ENCODE measurements at regions not wholly inside any gene's neighbourhood (a gene's known extent, or its start where the extent isn't known, plus 50 kb on each side); places are given as distances from the start of the nearest gene placed in this dataset.

DNA sequence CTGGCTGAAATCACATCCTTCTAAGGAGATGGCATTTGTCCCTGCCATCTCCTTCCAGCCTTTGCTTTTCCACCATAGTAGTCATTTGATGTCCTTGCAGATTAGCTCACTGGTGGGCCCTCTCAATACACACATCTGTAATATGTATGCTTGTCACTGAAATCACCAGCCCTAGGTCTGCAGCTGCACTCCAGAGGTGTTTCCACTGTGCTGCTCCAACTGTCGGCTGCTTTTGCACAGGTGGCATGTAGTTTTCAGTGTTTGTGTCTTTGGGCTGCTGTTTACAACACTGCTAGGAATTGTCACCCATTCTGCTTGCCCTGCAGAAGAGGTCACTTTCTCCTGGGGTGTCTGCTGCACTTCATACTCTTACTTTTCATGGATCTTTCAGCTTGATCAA, 69.0 kb upstream of the GRAMD1B start:
- H2AFZ ChIP-seq (ENCODE audit: low read length), result no peak overlapping the region
- no peak overlapping the region for H3K27ac ChIP-seq (replicated peaks; ENCODE audit: low read length)
- no peak overlapping the region for H3K9ac ChIP-seq (ENCODE audit: low read depth, low read length, poor library complexity)
- WGBS, 2 donors (ENCODE audit: extremely low coverage in 2 of 2, insufficient read length in 2 of 2, insufficient replicate concordance in 1 of 2), result no CpG with 5 or more reads among the region's 1 CpG
- peaks cover 0 to 3% of the 10 kb centered on the region in 2 donors for H3K9me3 ChIP-seq (replicated peaks in 1 of 2; ENCODE audit: control insufficient read depth in 2 of 2, insufficient read depth in 1 of 2, low read depth in 1 of 2, low read length in 2 of 2)
- H2BK120ac ChIP-seq (ENCODE audit: low read depth, low read length), result no peak overlapping the region
- peaks cover 0 to 8% of the 10 kb centered on the region in 2 donors for H3K4me1 ChIP-seq (ENCODE audit: control insufficient read depth in 2 of 2, insufficient read depth in 1 of 2, low read depth in 1 of 2, low read length in 2 of 2)
- H3K4ac ChIP-seq (ENCODE audit: low read length), result no peak overlapping the region
- no peak overlapping the region for H2BK5ac ChIP-seq (ENCODE audit: low read length)
- DNase-seq (ENCODE audit: low spot score), result no peak
- H3K27me3 ChIP-seq (ENCODE audit: control insufficient read depth in 3 of 3, insufficient read depth in 3 of 3, low read depth in 1 of 3, low read length in 3 of 3), result peaks cover 5 to 84% (median 27%) of the 10 kb centered on the region in 3 experiments
- H3K4me2 ChIP-seq (ENCODE audit: insufficient read depth, low read length, poor library complexity, severe bottlenecking), result no peak overlapping the region
- H3K79me1 ChIP-seq (ENCODE audit: low read depth, low read length), result no peaks in the 10 kb centered on the region
- no peak overlapping the region for H3K23ac ChIP-seq (ENCODE audit: low read depth, low read length, poor library complexity)
- no peak overlapping the region for H2BK15ac ChIP-seq (ENCODE audit: low read length)
- H3K18ac ChIP-seq (ENCODE audit: low read length), result no peak overlapping the region
- H2AK5ac ChIP-seq (ENCODE audit: low read depth, low read length), result no peak overlapping the region
- no peaks in the 10 kb centered on the region for H3K36me3 ChIP-seq (replicated peaks in 1 of 2; ENCODE audit: control insufficient read depth in 2 of 2, insufficient read depth in 2 of 2, low read length in 2 of 2)
- no peak overlapping the region for H4K91ac ChIP-seq (ENCODE audit: low read depth, low read length, poor library complexity)
- H3K4me3 ChIP-seq (ENCODE audit: low read length in 2 of 2), result no peak overlapping the region
- H2BK12ac ChIP-seq (ENCODE audit: low read length), result no peak overlapping the region
- no peak overlapping the region for H4K8ac ChIP-seq (ENCODE audit: low read depth, low read length)
- H3K14ac ChIP-seq (ENCODE audit: low read length), result no peak overlapping the region

GRCh38 chr11:123360267-123360936, 69.7 kb upstream of the GRAMD1B start:
- Histone ChIP-seq H2BK15ac (ENCODE audit: low read length) (no peak overlapping the region), H2BK120ac (ENCODE audit: low read depth, low read length) (no peak overlapping the region), H3K4ac (ENCODE audit: low read length) (no peak overlapping the region), H3K4me1 (ENCODE audit: control insufficient read depth in 2 of 2, insufficient read depth in 1 of 2, low read depth in 1 of 2, low read length in 2 of 2) (peaks cover 0 to 6% of the 10 kb centered on the region in 2 donors), H3K36me3 (replicated peaks in 1 of 2; ENCODE audit: control insufficient read depth in 2 of 2, insufficient read depth in 2 of 2, low read length in 2 of 2) (no peaks in the 10 kb centered on the region), H2AFZ (ENCODE audit: low read length) (no peak overlapping the region), H3K4me2 (ENCODE audit: insufficient read depth, low read length, poor library complexity, severe bottlenecking) (no peak overlapping the region), H3K9me3 (replicated peaks in 1 of 2; ENCODE audit: control insufficient read depth in 2 of 2, insufficient read depth in 1 of 2, low read depth in 1 of 2, low read length in 2 of 2) (peaks cover 0 to 3% of the 10 kb centered on the region in 2 donors), H3K23ac (ENCODE audit: low read depth, low read length, poor library complexity) (no peak overlapping the region), H3K14ac (ENCODE audit: low read length) (no peak overlapping the region), H3K27me3 (ENCODE audit: control insufficient read depth in 3 of 3, insufficient read depth in 3 of 3, low read depth in 1 of 3, low read length in 3 of 3) (peaks cover 5 to 80% (median 27%) of the 10 kb centered on the region in 3 experiments), H3K79me1 (ENCODE audit: low read depth, low read length) (no peaks in the 10 kb centered on the region), H4K8ac (ENCODE audit: low read depth, low read length) (no peak overlapping the region), H3K9ac (ENCODE audit: low read depth, low read length, poor library complexity) (no peak overlapping the region), H3K27ac (replicated peaks; ENCODE audit: low read length) (no peak overlapping the region), H4K91ac (ENCODE audit: low read depth, low read length, poor library complexity) (no peak overlapping the region), H3K4me3 (ENCODE audit: low read length in 2 of 2) (no peak overlapping the region), H2BK12ac (ENCODE audit: low read length) (no peak overlapping the region), H3K18ac (ENCODE audit: low read length) (no peak overlapping the region), H2AK5ac (ENCODE audit: low read depth, low read length) (no peak overlapping the region), H2BK5ac (ENCODE audit: low read length) (no peak overlapping the region)
- no peak for DNase-seq (ENCODE audit: low spot score)
- no CpG with 5 or more reads among the region's 10 CpGs for WGBS, 2 donors (ENCODE audit: extremely low coverage in 2 of 2, insufficient read length in 2 of 2, insufficient replicate concordance in 1 of 2)

GRCh38 chr11:123357990-123358827, 71.9 kb upstream of the GRAMD1B start:
- peak overlapping the region; percentile 21 to 85 for H3K4me3 ChIP-seq (ENCODE audit: low read length in 2 of 2)
- H2BK120ac ChIP-seq (ENCODE audit: low read depth, low read length), result no peak overlapping the region
- H4K8ac ChIP-seq (ENCODE audit: low read depth, low read length), result no peak overlapping the region
- H3K23ac ChIP-seq (ENCODE audit: low read depth, low read length, poor library complexity), result peak overlapping the region; percentile 47
- peak overlapping the region; percentile 87 for H3K9ac ChIP-seq (ENCODE audit: low read depth, low read length, poor library complexity)
- no peak overlapping the region for H3K27ac ChIP-seq (replicated peaks; ENCODE audit: low read length)
- peaks cover 5 to 81% (median 27%) of the 10 kb centered on the region in 3 experiments for H3K27me3 ChIP-seq (ENCODE audit: control insufficient read depth in 3 of 3, insufficient read depth in 3 of 3, low read depth in 1 of 3, low read length in 3 of 3)
- DNase-seq (ENCODE audit: low spot score), result peak; percentile 18
- H2BK15ac ChIP-seq (ENCODE audit: low read length), result peak overlapping the region; percentile 81
- peaks cover 0 to 3% of the 10 kb centered on the region in 2 donors for H3K9me3 ChIP-seq (replicated peaks in 1 of 2; ENCODE audit: control insufficient read depth in 2 of 2, insufficient read depth in 1 of 2, low read depth in 1 of 2, low read length in 2 of 2)
- H3K4me1 ChIP-seq (ENCODE audit: control insufficient read depth in 2 of 2, insufficient read depth in 1 of 2, low read depth in 1 of 2, low read length in 2 of 2), result peaks cover 0 to 1% of the 10 kb centered on the region in 2 donors
- peak overlapping the region; percentile 28 for H2BK12ac ChIP-seq (ENCODE audit: low read length)
- H2AK5ac ChIP-seq (ENCODE audit: low read depth, low read length), result peak overlapping the region; percentile 28
- H3K4ac ChIP-seq (ENCODE audit: low read length), result no peak overlapping the region
- WGBS, 2 donors (ENCODE audit: extremely low coverage in 2 of 2, insufficient read length in 2 of 2, insufficient replicate concordance in 1 of 2), result no CpG with 5 or more reads among the region's 58 CpGs
- H3K4me2 ChIP-seq (ENCODE audit: insufficient read depth, low read length, poor library complexity, severe bottlenecking), result peak overlapping the region; percentile 84
- H3K18ac ChIP-seq (ENCODE audit: low read length), result peak overlapping the region; percentile 92
- H4K91ac ChIP-seq (ENCODE audit: low read depth, low read length, poor library complexity), result no peak overlapping the region
- H3K79me1 ChIP-seq (ENCODE audit: low read depth, low read length), result no peaks in the 10 kb centered on the region
- no peaks in the 10 kb centered on the region for H3K36me3 ChIP-seq (replicated peaks in 1 of 2; ENCODE audit: control insufficient read depth in 2 of 2, insufficient read depth in 2 of 2, low read length in 2 of 2)
- no peak overlapping the region for H2BK5ac ChIP-seq (ENCODE audit: low read length)
- peak overlapping the region; percentile 33 for H3K14ac ChIP-seq (ENCODE audit: low read length)
- peak overlapping the region; percentile 82 for H2AFZ ChIP-seq (ENCODE audit: low read length)

All from neuronal stem cell (in vitro differentiated cells).